Activated T-helper 1 cell treated with anti-CD3 and anti-CD28 coated beads, Interleukin-12 subunit alpha, Interleukin-12 subunit beta, Interleukin-2, Interleukin-4 antibody, amounts not matched to agents 30 ng/mL and 10 ng/mL and 1 ng/mL, durations not matched to agents 14 hours and 24 hours and 36 hours (primary cell): ENCODE measurements at regions not wholly inside any gene's neighbourhood (a gene's known extent, or its start where the extent isn't known, plus 50 kb on each side); places are given as distances from the start of the nearest gene placed in this dataset.

ENCODE experiments used
- DNase-seq: peaks from one replicate; pipeline ENCODE4 v3.0.0; 2021; ENCODE audit warnings: low spot score
- H3K27ac Mint-ChIP-seq: one replicate; pipeline ENCODE4 v1.8.0; 2021; ENCODE audit warnings: mild to moderate bottlenecking, mixed read lengths
- H3K27me3 Mint-ChIP-seq: one replicate; pipeline ENCODE4 v1.8.0; 2022; ENCODE audit warnings: mild to moderate bottlenecking, moderate library complexity, mixed read lengths; ENCODE audit not compliant: insufficient read depth
- H3K36me3 Mint-ChIP-seq: one replicate; pipeline ENCODE4 v1.8.0; 2021; ENCODE audit warnings: low read depth, mixed read lengths
- H3K4me1 Mint-ChIP-seq: one replicate; pipeline ENCODE4 v1.8.0; 2021; ENCODE audit warnings: low read depth, mixed read lengths
- H3K4me3 Mint-ChIP-seq: one replicate; pipeline ENCODE4 v1.8.0; 2021; ENCODE audit warnings: mild to moderate bottlenecking, moderate library complexity, mixed read lengths
- H3K9me3 Mint-ChIP-seq: one replicate; pipeline ENCODE4 v1.8.0; 2021; ENCODE audit warnings: mixed read lengths
- intact Hi-C: fragments of 100-400 bp; cut with micrococcal nuclease; formaldehyde crosslinking; loops from one replicate; pipeline ENCODE4 v1.15.1; 2024

DNA sequence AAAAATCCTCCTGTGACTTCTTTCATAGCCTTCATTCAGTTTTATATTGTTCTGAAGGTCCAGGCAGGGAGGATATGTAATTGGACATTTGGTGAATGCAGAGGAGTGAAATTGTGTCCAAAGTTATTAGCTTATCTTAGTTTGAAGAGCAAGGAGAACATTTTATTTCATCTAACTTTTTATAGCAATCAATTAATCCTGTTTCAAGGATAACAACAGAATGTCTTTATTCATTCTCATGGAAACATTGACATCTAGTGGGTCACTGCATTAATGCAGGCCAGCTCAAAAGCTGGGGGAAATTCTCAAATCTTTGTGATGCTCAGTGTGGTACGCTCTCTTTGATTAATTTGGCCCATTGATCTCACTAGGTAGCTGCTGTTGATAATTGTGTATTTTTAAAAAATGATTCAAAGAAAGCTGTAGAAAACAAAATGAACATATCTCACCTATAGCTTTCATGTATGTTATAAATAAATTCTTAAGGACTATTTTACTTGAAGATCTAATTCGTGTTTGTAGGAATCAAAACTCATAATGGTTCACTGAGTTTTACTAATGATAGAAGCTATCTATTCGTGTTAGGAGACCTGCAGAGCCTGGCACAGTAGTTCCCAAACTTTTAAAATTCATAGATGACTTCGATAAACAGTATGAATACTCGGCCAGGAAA lies 150.8 kb upstream of the KCNMB2 start:
- H3K4me3 Mint-ChIP-seq = no peak overlapping the region
- H3K36me3 Mint-ChIP-seq = no peaks in the 10 kb centered on the region
- no peaks in the 10 kb centered on the region for H3K4me1 Mint-ChIP-seq
- intact Hi-C loops = loop anchor here (1.0 to 10.0 kb wide), 3 partner anchors 1025 to 1513 kb away; no protein-coding TSS in a partner anchor
- no peaks in the 10 kb centered on the region for H3K9me3 Mint-ChIP-seq
- no peaks in the 10 kb centered on the region for H3K27me3 Mint-ChIP-seq
- H3K27ac Mint-ChIP-seq = no peak overlapping the region
- DNase-seq = no peak

DNA sequence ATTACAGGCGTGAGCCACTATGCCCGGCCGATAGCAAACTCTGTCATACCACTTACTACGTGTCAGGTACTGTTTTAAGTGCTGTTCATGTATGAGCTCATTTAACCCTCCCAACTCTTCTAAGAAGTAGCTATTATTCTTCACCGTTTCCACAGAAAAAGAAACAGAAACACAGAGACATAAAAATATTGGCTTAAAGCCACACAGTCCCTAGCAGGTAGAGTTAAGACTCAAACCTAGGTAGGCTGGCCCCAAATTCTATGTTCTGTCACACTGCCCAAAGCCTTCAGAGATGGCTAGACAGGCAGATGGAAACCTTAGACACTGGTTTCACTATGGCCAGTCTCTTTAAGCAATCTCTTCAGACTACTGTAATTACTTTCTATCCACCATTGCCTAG lies 149.8 kb upstream of the KCNMB2 start:
- Mint-ChIP-seq H3K9me3 (no peaks in the 10 kb centered on the region), H3K4me3 (no peak overlapping the region), H3K27me3 (no peaks in the 10 kb centered on the region), H3K4me1 (no peaks in the 10 kb centered on the region), H3K36me3 (no peaks in the 10 kb centered on the region), H3K27ac (no peak overlapping the region)
- no peak for DNase-seq
- intact Hi-C loops = loop anchor here (10.0 kb wide), 1 partner anchor 1332 kb away; no protein-coding TSS in a partner anchor

DNA sequence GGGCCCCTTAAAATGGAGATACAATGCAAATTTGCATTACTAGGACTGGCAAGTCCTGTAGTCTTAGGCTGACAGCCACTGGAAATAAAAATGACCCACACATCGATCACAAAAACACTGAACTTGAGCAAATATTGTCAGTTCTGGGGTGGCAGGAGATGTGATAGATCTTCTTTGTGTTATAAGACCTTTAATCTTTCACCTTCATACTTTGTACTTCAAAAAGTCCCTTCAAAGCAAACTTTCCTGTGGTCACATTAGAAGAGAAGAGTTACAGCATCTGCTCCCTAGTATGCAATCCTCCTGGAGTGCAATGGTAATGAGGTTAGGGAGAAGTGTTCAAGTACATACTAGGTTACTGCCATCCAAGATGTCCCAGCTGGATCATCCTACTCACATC lies 149.4 kb upstream of the KCNMB2 start:
- Mint-ChIP-seq H3K27ac (no peak overlapping the region), H3K36me3 (no peaks in the 10 kb centered on the region), H3K27me3 (no peaks in the 10 kb centered on the region), H3K9me3 (no peaks in the 10 kb centered on the region), H3K4me3 (no peak overlapping the region), H3K4me1 (no peaks in the 10 kb centered on the region)
- intact Hi-C loops = loop anchor here (10.0 kb wide), 1 partner anchor 1332 kb away; no protein-coding TSS in a partner anchor
- DNase-seq = no peak

DNA sequence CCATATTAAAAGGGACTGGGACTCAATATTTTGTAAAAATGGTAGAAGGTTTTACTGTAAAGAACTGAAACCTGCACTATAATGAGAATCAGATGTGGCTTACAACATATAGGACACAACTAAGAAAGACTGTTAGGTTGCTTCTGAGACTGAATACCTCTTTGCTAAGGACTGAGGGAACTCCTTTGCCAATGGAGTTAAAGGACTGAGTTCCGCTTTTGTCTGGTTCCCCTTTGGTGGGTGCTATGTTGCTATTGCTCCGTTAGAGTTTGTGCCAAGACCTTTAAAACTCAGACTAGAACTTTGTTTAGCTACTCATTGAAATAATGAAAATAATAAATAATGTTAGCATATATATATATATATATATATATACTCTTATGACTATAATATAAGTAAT lies 147.8 kb upstream of the KCNMB2 start:
- no peaks in the 10 kb centered on the region for H3K4me1 Mint-ChIP-seq
- H3K9me3 Mint-ChIP-seq = no peaks in the 10 kb centered on the region
- intact Hi-C loops = loop anchor here (10.0 kb wide), 1 partner anchor 1334 kb away; no protein-coding TSS in a partner anchor
- H3K27me3 Mint-ChIP-seq = no peaks in the 10 kb centered on the region
- no peak for DNase-seq
- H3K27ac Mint-ChIP-seq = no peak overlapping the region
- H3K36me3 Mint-ChIP-seq = no peaks in the 10 kb centered on the region
- no peak overlapping the region for H3K4me3 Mint-ChIP-seq

DNA sequence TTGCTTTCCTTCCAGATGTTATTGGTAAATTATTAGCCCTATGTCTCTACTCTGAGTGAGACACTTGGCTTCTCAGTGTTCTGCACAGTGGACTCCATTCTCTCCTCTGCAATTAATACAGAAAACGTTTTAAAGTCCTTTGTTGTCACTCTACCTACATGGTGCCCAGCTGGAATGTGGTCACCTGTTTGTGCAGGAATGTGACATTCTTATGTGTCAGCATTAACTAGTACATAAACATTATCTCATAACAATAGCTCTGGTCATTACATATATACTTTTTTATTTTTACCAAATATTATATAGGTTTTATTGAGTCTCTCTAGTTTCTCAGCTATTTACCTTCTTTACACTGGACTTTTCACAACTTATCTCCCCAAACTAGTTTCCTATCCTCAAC lies 147.0 kb upstream of the KCNMB2 start:
- intact Hi-C loops = loop anchor here (10.0 kb wide), 1 partner anchor 1334 kb away; no protein-coding TSS in a partner anchor

DNA sequence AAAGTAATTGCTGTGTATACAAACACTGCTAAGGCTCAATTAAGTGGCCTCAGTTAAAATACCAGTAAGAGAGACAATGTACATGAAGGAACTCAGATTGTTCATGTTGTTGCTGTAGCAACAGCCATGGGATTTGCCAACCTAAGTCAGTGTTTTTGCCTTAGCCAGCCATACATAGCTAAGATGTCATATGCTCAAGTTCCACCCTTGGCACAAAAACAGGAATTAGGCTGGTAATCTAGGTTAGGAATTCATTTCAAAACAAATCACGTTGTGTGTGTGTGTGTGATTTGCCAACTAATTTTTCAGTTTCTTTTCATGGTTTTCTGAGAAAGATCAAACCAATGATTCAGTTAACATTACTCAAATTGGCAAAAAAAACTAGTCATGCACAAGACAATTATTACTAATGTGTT lies 143.7 kb upstream of the KCNMB2 start:
- Mint-ChIP-seq H3K27ac (no peak overlapping the region), H3K9me3 (no peaks in the 10 kb centered on the region), H3K4me3 (no peak overlapping the region), H3K4me1 (no peaks in the 10 kb centered on the region), H3K36me3 (no peaks in the 10 kb centered on the region), H3K27me3 (no peaks in the 10 kb centered on the region)
- no peak for DNase-seq
- intact Hi-C loops = no loop called here

More for the DNA sequence above, 147.0 kb upstream of the KCNMB2 start:
- no peak for DNase-seq
- no peaks in the 10 kb centered on the region for H3K4me1 Mint-ChIP-seq
- no peaks in the 10 kb centered on the region for H3K9me3 Mint-ChIP-seq
- no peak overlapping the region for H3K27ac Mint-ChIP-seq
- H3K27me3 Mint-ChIP-seq = no peaks in the 10 kb centered on the region
- no peak overlapping the region for H3K4me3 Mint-ChIP-seq
- H3K36me3 Mint-ChIP-seq = no peaks in the 10 kb centered on the region

DNA sequence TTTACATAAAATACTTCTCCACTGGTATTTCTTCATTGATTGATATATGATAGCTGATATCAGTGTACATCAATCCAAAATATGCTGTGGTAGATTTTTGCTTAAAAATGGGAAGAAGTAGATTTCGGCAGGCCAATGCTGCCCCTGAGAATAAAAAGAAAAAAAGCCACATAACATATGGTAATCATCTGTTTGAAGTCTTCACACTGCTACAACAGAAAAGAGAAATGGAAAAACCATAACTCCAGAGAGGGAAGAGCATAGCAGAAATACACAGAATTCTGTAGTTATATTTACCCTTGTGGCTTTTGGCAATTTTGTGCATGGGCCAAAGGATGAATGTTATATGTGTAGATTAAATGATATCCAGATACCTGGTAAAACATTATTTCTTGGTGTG lies 143.1 kb upstream of the KCNMB2 start:
- H3K36me3 Mint-ChIP-seq = no peaks in the 10 kb centered on the region
- intact Hi-C loops = no loop called here
- H3K4me3 Mint-ChIP-seq = no peak overlapping the region
- DNase-seq = no peak
- H3K4me1 Mint-ChIP-seq = no peaks in the 10 kb centered on the region
- H3K9me3 Mint-ChIP-seq = no peaks in the 10 kb centered on the region
- no peaks in the 10 kb centered on the region for H3K27me3 Mint-ChIP-seq
- H3K27ac Mint-ChIP-seq = no peak overlapping the region

DNA sequence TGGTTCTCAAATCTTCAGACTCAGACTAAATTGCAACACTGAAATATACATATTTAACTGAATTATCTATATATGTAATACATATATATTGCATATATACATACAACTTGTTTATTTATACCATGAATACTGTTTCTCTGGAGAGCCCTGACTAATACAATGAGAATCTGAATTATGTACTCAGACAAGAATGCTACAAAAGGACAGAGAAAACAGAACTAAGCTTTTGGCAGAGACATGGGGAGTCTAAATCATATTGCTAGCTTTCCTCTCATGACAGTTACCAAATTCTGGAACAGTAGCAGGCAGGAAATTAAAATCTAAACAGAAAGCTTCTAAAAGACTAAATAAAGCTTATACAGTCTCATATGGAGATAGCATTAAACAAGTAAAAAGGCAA lies 142.4 kb upstream of the KCNMB2 start:
- no peak overlapping the region for H3K27ac Mint-ChIP-seq
- H3K4me1 Mint-ChIP-seq = no peaks in the 10 kb centered on the region
- no peaks in the 10 kb centered on the region for H3K36me3 Mint-ChIP-seq
- H3K27me3 Mint-ChIP-seq = no peaks in the 10 kb centered on the region
- no peaks in the 10 kb centered on the region for H3K9me3 Mint-ChIP-seq
- intact Hi-C loops = no loop called here
- no peak overlapping the region for H3K4me3 Mint-ChIP-seq
- no peak for DNase-seq

DNA sequence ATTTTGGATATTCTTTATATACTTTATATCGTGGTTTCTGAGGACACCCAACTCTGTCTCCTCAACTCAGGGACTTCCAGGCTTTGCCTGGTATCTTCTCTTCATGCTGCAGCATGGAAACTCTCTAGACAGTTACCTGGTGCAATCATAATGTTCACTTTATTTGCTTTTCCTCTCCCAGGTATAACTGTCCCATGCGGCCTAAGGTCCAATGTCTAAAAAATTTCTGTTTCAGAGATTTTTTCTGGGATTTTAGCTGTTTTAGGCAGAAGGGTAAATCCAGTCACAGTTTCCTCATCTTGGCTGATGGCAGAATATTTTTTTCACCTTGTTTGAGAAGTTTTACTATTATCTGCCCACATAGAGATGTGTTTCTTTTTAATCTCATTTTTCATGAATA lies 139.9 kb upstream of the KCNMB2 start:
- Mint-ChIP-seq H3K9me3 (no peaks in the 10 kb centered on the region), H3K4me1 (no peaks in the 10 kb centered on the region), H3K27ac (no peak overlapping the region), H3K4me3 (no peak overlapping the region), H3K27me3 (no peaks in the 10 kb centered on the region), H3K36me3 (no peaks in the 10 kb centered on the region)
- DNase-seq = no peak
- intact Hi-C loops = no loop called here

DNA sequence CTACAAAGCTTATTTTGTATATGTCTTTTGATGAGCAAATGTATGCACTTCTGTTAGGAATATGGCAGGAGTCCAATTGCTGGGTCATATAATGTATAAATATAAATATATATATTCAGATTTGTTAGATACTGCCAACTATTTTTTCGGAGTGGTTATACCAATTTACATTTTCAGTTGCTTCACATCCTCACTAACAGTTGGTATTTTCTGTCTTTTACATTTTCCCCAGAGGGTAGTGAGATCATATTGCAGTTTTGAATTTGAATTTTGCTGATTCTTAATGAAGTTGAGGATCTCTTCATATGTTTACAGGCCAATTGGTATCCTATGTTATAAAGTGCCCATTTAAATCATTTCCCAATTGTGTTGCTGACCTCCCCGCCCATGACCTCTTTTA lies 139.0 kb upstream of the KCNMB2 start:
- Mint-ChIP-seq H3K27ac (no peak overlapping the region), H3K27me3 (no peaks in the 10 kb centered on the region), H3K36me3 (no peaks in the 10 kb centered on the region), H3K4me3 (no peak overlapping the region), H3K4me1 (no peaks in the 10 kb centered on the region), H3K9me3 (no peaks in the 10 kb centered on the region)
- no peak for DNase-seq
- intact Hi-C loops = no loop called here

DNA sequence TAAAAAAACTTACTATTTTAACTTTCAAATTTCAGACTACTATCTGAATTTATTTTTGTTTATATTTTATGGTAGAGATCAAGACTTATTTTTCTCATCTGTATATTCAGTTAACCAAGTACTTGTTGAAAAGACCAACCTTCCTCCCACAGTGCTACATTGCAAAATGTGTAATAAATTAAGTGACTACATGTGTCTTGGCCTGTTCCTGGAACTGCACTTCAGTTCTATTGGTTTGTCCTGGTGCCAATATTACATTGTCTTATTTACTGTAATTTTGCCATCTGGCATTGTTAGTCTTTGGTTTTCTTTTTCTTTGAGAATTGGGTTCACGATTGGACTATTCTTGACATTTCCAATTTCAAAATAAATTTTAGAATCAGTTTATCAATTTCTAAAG lies 138.4 kb upstream of the KCNMB2 start:
- no peak for DNase-seq
- Mint-ChIP-seq H3K27ac (no peak overlapping the region), H3K4me3 (no peak overlapping the region), H3K36me3 (no peaks in the 10 kb centered on the region), H3K9me3 (no peaks in the 10 kb centered on the region), H3K27me3 (peaks cover 2% of the 10 kb centered on the region), H3K4me1 (no peaks in the 10 kb centered on the region)
- intact Hi-C loops = no loop called here

DNA sequence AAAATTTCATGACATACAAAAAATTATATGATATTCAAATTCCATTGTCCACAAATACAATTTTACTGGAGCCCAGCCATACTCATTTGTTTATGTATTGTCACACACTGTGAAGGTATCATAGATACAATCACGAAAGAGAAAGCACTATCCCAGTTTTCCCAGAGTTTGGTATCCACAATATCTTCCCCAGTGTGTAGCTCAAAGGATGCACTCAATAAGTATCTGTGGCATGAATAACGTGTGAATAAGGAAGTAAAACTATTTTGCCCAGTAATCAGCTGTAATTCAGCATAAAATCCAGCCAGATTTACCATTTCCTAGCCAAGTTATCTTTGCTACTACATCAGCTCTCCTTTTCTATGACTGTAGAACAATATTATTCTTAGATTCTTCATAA lies 131.3 kb upstream of the KCNMB2 start:
- Mint-ChIP-seq H3K27me3 (peaks cover 2% of the 10 kb centered on the region), H3K4me1 (no peaks in the 10 kb centered on the region), H3K27ac (no peak overlapping the region), H3K4me3 (no peak overlapping the region), H3K9me3 (no peaks in the 10 kb centered on the region), H3K36me3 (no peaks in the 10 kb centered on the region)
- DNase-seq = no peak
- intact Hi-C loops = no loop called here

DNA sequence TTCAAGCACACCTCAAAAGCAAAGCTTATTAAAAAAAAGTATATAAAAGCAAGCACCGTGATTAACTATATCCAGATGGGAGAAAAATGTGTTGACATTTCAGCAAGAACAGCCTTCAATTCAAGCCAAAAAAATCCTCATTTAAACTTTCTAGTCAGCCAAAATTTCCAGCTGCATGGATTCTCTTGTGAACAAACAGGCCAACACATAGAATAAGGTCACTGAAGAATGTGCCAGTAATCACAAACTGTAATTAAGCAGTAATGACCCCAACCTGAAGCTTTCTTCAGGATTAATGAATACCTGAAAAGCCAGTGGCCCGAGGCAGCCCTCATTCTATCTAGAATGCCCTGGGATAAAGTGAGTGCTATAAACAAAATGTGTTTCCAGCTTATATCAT lies 130.7 kb upstream of the KCNMB2 start:
- Mint-ChIP-seq H3K27me3 (peaks cover 2% of the 10 kb centered on the region), H3K9me3 (no peaks in the 10 kb centered on the region), H3K4me3 (no peak overlapping the region)

DNA sequence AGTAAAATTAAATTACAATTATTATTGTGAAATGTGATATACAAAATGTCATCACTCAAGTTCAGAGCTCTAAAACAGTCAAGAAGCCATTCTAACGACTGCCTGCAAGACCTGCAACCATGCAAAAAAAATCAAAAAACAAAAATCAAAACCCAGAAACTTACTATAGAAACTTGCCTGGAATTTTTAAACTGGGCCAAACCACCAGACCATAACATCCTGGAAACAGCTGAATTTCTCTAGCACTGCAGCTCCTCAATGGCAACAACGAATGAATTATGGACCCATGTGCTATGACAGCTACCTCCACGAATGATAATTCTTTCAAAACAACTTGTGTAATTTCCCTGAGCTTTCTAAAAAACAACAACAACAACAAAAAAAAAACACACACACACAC lies 130.0 kb upstream of the KCNMB2 start:
- Mint-ChIP-seq H3K27me3 (peaks cover 2% of the 10 kb centered on the region), H3K4me1 (no peaks in the 10 kb centered on the region), H3K4me3 (no peak overlapping the region), H3K9me3 (no peaks in the 10 kb centered on the region), H3K27ac (no peak overlapping the region), H3K36me3 (no peaks in the 10 kb centered on the region)
- no peak for DNase-seq
- intact Hi-C loops = no loop called here

More for the DNA sequence above, 130.7 kb upstream of the KCNMB2 start:
- H3K27ac Mint-ChIP-seq = no peak overlapping the region
- no peak for DNase-seq
- H3K36me3 Mint-ChIP-seq = no peaks in the 10 kb centered on the region
- intact Hi-C loops = no loop called here
- H3K4me1 Mint-ChIP-seq = no peaks in the 10 kb centered on the region
